Liver (tissue), 8 donors: ENCODE measurements at regions not wholly inside any gene's neighbourhood (a gene's known extent, or its start where the extent isn't known, plus 50 kb on each side); places are given as distances from the start of the nearest gene placed in this dataset.

Experiments
- DNase-seq: peaks from one replicate; pipeline ENCODE4 v3.0.0-alpha.2; 2017; ENCODE audit warnings: low spot score
- H3K27ac ChIP-seq, 2 donors: one replicate each; pipeline ENCODE4 v1.7.0; 2013; ENCODE audit warnings: inconsistent platforms in 2 of 2, low read length in 2 of 2, control low read depth in 1 of 2, low read depth in 1 of 2, mild to moderate bottlenecking in 1 of 2
- H3K27me3 ChIP-seq, 4 donors: one replicate each; pipeline versions ENCODE4 v1.6.1 to v1.7.0; 2013; ENCODE audit warnings: low read length in 3 of 4, inconsistent platforms in 1 of 4, mild to moderate bottlenecking in 1 of 4, moderate library complexity in 1 of 4; ENCODE audit not compliant: control insufficient read depth in 4 of 4, insufficient read depth in 4 of 4
- H3K36me3 ChIP-seq, 4 donors: one replicate each; pipeline versions ENCODE4 v1.6.1 to v1.7.0; 2013; ENCODE audit warnings: low read length in 3 of 4, mild to moderate bottlenecking in 3 of 4, low read depth in 1 of 4, moderate library complexity in 1 of 4; ENCODE audit not compliant: control insufficient read depth in 4 of 4, insufficient read depth in 3 of 4
- H3K4me1 ChIP-seq, 4 donors: one replicate each; pipeline versions ENCODE4 v1.6.1 to v1.7.0; 2013; ENCODE audit warnings: low read length in 3 of 4, mild to moderate bottlenecking in 3 of 4, moderate library complexity in 1 of 4; ENCODE audit not compliant: control insufficient read depth in 4 of 4, insufficient read depth in 4 of 4
- H3K4me3 ChIP-seq, 3 donors: one replicate each; pipeline versions ENCODE4 v1.6.1 to v1.7.0; 2013; ENCODE audit warnings: low read length in 3 of 3, control low read depth in 1 of 3, low read depth in 1 of 3, mild to moderate bottlenecking in 1 of 3
- H3K9ac ChIP-seq, 2 donors: one replicate each; pipeline ENCODE4 v1.7.0; 2013; ENCODE audit warnings: low read length in 2 of 2, mild to moderate bottlenecking in 2 of 2, moderate library complexity in 2 of 2, control low read depth in 1 of 2, low read depth in 1 of 2
- H3K9me3 ChIP-seq, 4 donors: one replicate each; pipeline versions ENCODE4 v1.6.1 to v1.7.0; 2013; ENCODE audit warnings: low read length in 3 of 4; ENCODE audit not compliant: control insufficient read depth in 4 of 4
- CTCF ChIP-seq: fragments of 150-350 bp; IDR thresholded peaks from 2 replicates; pipeline ENCODE4 v1.5.1; 2017; ENCODE audit warnings: improper control_type of control experiment, low read depth, low read length; ENCODE audit not compliant: missing input control
- EGR1 ChIP-seq, 2 donors: IDR thresholded peaks; 2 replicates each; pipeline ENCODE4 v1.6.1; 2016 to 2018; ENCODE audit warnings: antibody characterized with exemption in 2 of 2, low read depth in 2 of 2
- FOXA1 ChIP-seq: IDR thresholded peaks from 2 replicates; pipeline ENCODE4 v1.6.1; 2016; ENCODE audit warnings: antibody characterized with exemption
- FOXA2 ChIP-seq: IDR thresholded peaks from 2 replicates; pipeline ENCODE4 v1.6.1; 2016; ENCODE audit warnings: antibody characterized with exemption
- GABPA ChIP-seq, 2 donors: IDR thresholded peaks in 1 of 2; conservative IDR thresholded peaks in 1 of 2; 2 replicates each; pipeline ENCODE4 v1.6.1; 2016; ENCODE audit warnings: antibody characterized with exemption in 2 of 2, mild to moderate bottlenecking in 1 of 2, moderate library complexity in 1 of 2
- HNF4G ChIP-seq: IDR thresholded peaks from 2 replicates; pipeline ENCODE4 v1.6.1; 2016; ENCODE audit warnings: antibody characterized with exemption
- JUND ChIP-seq, 2 donors: IDR thresholded peaks; 2 replicates each; pipeline ENCODE4 v1.6.1; 2016; ENCODE audit warnings: antibody characterized with exemption in 2 of 2
- NR2F2 ChIP-seq: IDR thresholded peaks from 2 replicates; pipeline ENCODE4 v1.6.1; 2016; ENCODE audit warnings: antibody characterized with exemption
- RAD21 ChIP-seq, 2 donors: IDR thresholded peaks; 2 replicates each; pipeline ENCODE4 v1.6.1; 2016; ENCODE audit warnings: antibody characterized with exemption in 2 of 2, mild to moderate bottlenecking in 2 of 2
- RXRA ChIP-seq, 2 donors: IDR thresholded peaks; 2 replicates each; pipeline ENCODE4 v1.6.1; 2017 to 2018; ENCODE audit warnings: antibody characterized with exemption in 2 of 2, mild to moderate bottlenecking in 1 of 2
- SP1 ChIP-seq: IDR thresholded peaks from 2 replicates; pipeline ENCODE4 v1.6.1; 2018; ENCODE audit warnings: antibody characterized with exemption, mild to moderate bottlenecking
- YY1 ChIP-seq: IDR thresholded peaks from 2 replicates; pipeline ENCODE4 v1.6.1; 2016; ENCODE audit warnings: antibody characterized with exemption, mild to moderate bottlenecking
- WGBS: extraction: QIAGEN DNeasy Blood & Tissue Kit; methylation state at CpG from one replicate; pipeline ENCODE4 v1.1.7; 2013; 5-methylcytosine and 5-hydroxymethylcytosine counted together
- TF ChIP-seq, protein P1 (sequence below): IDR thresholded peaks from 2 replicates; pipeline ENCODE4 v1.6.1; 2016; ENCODE audit warnings: antibody characterized with exemption, mild to moderate bottlenecking
- TF ChIP-seq, protein P2 (sequence below): IDR thresholded peaks from 2 replicates; pipeline ENCODE4 v1.6.1; 2016; ENCODE audit warnings: antibody characterized with exemption
- TF ChIP-seq, protein P3 (sequence below): IDR thresholded peaks from 2 replicates; pipeline ENCODE4 v1.6.1; 2016; ENCODE audit warnings: antibody characterized with exemption
- TF ChIP-seq, protein P4 (sequence below): IDR thresholded peaks from 2 replicates; pipeline ENCODE4 v1.6.1; 2016; ENCODE audit warnings: antibody characterized with exemption
- donor health status: healthy.
- donor health status: healthy.
- donor health status: healthy.
- donor health status: healthy.
- donor health status: healthy.

DNA sequence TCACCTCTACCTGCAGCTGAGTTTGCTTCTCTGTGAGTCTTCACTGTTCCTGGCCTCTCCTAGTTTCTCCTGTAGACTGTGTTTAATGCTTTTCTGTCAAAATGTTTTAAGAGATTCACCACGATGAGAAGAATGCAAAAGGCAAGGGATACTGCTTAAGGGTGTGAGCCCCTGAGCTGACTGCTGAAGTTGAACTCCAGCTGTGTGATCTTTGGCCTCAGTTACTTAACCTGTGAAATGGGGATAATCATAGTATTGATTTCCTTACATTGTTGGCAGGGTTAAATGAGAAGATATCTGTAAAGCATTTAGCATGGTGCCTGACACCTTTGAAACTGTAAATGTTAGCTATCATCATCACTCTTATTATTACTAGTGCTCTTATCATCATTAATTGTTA lies 230.2 kb upstream of the MYLIP start:
- Histone ChIP-seq H3K36me3 (no peaks in the 10 kb centered on the region), H3K27me3 (no peaks in the 10 kb centered on the region), H3K4me3 (no peak overlapping the region), H3K4me1 (peaks cover 0 to 14% (median 6%) of the 10 kb centered on the region in 4 donors), H3K27ac (no peak overlapping the region), H3K9ac (no peak overlapping the region), H3K9me3 (no peaks in the 10 kb centered on the region)
- TF ChIP-seq FOXA2 = no peak
- no peak for TF ChIP-seq CTCF
- no peak for TF ChIP-seq SP1
- no peak for TF ChIP-seq GABPA (IDR thresholded peaks at IDR 0.05 in 1 of 2, conservative IDR thresholded peaks at IDR 0.05 in 1 of 2)
- no peak for TF ChIP-seq FOXA1
- TF ChIP-seq RXRA (IDR thresholded peaks at IDR 0.05) = no peak
- TF ChIP-seq NR2F2 = no peak
- TF ChIP-seq, protein P1, sequence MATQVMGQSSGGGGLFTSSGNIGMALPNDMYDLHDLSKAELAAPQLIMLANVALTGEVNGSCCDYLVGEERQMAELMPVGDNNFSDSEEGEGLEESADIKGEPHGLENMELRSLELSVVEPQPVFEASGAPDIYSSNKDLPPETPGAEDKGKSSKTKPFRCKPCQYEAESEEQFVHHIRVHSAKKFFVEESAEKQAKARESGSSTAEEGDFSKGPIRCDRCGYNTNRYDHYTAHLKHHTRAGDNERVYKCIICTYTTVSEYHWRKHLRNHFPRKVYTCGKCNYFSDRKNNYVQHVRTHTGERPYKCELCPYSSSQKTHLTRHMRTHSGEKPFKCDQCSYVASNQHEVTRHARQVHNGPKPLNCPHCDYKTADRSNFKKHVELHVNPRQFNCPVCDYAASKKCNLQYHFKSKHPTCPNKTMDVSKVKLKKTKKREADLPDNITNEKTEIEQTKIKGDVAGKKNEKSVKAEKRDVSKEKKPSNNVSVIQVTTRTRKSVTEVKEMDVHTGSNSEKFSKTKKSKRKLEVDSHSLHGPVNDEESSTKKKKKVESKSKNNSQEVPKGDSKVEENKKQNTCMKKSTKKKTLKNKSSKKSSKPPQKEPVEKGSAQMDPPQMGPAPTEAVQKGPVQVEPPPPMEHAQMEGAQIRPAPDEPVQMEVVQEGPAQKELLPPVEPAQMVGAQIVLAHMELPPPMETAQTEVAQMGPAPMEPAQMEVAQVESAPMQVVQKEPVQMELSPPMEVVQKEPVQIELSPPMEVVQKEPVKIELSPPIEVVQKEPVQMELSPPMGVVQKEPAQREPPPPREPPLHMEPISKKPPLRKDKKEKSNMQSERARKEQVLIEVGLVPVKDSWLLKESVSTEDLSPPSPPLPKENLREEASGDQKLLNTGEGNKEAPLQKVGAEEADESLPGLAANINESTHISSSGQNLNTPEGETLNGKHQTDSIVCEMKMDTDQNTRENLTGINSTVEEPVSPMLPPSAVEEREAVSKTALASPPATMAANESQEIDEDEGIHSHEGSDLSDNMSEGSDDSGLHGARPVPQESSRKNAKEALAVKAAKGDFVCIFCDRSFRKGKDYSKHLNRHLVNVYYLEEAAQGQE = no peak
- no peak for TF ChIP-seq YY1
- TF ChIP-seq, protein P2, sequence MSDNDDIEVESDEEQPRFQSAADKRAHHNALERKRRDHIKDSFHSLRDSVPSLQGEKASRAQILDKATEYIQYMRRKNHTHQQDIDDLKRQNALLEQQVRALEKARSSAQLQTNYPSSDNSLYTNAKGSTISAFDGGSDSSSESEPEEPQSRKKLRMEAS = no peak
- no peak for TF ChIP-seq EGR1 (IDR thresholded peaks at IDR 0.05; ENCODE audit: low read depth in 2 of 2)
- TF ChIP-seq JUND (IDR thresholded peaks at IDR 0.05) = no peak
- TF ChIP-seq, protein P3, sequence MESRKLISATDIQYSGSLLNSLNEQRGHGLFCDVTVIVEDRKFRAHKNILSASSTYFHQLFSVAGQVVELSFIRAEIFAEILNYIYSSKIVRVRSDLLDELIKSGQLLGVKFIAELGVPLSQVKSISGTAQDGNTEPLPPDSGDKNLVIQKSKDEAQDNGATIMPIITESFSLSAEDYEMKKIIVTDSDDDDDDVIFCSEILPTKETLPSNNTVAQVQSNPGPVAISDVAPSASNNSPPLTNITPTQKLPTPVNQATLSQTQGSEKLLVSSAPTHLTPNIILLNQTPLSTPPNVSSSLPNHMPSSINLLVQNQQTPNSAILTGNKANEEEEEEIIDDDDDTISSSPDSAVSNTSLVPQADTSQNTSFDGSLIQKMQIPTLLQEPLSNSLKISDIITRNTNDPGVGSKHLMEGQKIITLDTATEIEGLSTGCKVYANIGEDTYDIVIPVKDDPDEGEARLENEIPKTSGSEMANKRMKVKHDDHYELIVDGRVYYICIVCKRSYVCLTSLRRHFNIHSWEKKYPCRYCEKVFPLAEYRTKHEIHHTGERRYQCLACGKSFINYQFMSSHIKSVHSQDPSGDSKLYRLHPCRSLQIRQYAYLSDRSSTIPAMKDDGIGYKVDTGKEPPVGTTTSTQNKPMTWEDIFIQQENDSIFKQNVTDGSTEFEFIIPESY = no peak
- TF ChIP-seq HNF4G = no peak
- TF ChIP-seq, protein P4, sequence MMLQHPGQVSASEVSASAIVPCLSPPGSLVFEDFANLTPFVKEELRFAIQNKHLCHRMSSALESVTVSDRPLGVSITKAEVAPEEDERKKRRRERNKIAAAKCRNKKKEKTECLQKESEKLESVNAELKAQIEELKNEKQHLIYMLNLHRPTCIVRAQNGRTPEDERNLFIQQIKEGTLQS = no peak
- no peak for TF ChIP-seq RAD21 (IDR thresholded peaks at IDR 0.05)
- DNase-seq = no peak
- 0% methylated on average over 1 of the region's 1 CpG for WGBS
